ENCODE measurements at regions not wholly inside any gene's neighbourhood (a gene's known extent, or its start where the extent isn't known, plus 50 kb on each side); places are given as distances from the start of the nearest gene placed in this dataset.

DNA sequence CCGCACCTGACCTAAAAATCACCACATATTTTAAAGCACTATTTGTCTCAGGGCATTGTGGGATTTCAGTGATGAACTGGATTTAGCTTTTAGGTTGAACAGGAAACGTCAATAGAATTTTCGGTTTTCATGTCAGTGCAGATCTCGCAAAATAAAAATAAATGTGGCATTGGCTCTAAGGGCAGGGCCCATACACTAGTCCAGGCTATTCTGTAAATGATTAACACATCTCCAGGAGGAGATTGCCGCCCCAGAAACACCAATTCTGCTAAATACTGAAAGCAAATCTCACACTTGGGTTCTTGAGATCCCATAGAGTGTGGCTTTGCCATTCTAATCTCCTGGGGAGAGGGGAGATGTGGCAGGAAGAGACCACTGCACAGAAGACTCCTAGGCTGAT, 1494.0 kb upstream of the TMEM132C start:
- intact Hi-C loops (cut with DNase I) = no loop called here
- Histone ChIP-seq H3K4me3 (no peak overlapping the region), H3K4me1 (no peaks in the 10 kb centered on the region), H3K9me3 (no peaks in the 10 kb centered on the region), H3K27me3 (no peaks in the 10 kb centered on the region), H3K27ac (no peak overlapping the region), H3K36me3 (no peaks in the 10 kb centered on the region)
- DNase-seq = no peak
- 88 to 89% methylated on average over 5 of the region's 5 CpGs for WGBS, 2 donors
- TF ChIP-seq POLR2A (IDR thresholded peaks at IDR 0.05) = no peak
- TF ChIP-seq, protein P1, sequence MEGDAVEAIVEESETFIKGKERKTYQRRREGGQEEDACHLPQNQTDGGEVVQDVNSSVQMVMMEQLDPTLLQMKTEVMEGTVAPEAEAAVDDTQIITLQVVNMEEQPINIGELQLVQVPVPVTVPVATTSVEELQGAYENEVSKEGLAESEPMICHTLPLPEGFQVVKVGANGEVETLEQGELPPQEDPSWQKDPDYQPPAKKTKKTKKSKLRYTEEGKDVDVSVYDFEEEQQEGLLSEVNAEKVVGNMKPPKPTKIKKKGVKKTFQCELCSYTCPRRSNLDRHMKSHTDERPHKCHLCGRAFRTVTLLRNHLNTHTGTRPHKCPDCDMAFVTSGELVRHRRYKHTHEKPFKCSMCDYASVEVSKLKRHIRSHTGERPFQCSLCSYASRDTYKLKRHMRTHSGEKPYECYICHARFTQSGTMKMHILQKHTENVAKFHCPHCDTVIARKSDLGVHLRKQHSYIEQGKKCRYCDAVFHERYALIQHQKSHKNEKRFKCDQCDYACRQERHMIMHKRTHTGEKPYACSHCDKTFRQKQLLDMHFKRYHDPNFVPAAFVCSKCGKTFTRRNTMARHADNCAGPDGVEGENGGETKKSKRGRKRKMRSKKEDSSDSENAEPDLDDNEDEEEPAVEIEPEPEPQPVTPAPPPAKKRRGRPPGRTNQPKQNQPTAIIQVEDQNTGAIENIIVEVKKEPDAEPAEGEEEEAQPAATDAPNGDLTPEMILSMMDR (IDR thresholded peaks at IDR 0.05) = no peak

DNA sequence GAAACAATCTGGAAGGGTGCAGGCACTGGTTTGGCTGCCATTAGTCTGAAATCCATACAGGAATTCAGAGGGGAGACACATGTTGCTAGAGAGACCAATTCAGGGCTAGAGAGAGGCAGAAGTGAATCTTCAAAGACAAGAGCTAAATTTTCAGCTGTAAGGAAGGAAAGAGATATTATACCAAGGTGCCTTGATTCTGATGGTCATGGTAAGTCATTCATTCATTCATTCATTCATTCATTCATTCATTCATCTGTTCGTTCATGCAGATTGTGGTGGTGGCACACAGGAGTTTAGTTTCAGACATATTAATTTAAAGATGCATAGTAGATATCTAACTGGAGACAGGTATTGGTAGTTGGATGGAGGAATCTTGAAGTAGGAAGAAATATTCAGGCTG, 1493.5 kb upstream of the TMEM132C start:
- H3K4me1 ChIP-seq = no peaks in the 10 kb centered on the region
- 79 to 82% methylated on average over 1 of the region's 1 CpG for WGBS, 2 donors
- H3K9me3 ChIP-seq = no peaks in the 10 kb centered on the region
- intact Hi-C loops (cut with DNase I) = no loop called here
- H3K27me3 ChIP-seq = no peaks in the 10 kb centered on the region
- H3K4me3 ChIP-seq = no peak overlapping the region
- no peaks in the 10 kb centered on the region for H3K36me3 ChIP-seq
- H3K27ac ChIP-seq = no peak overlapping the region
- TF ChIP-seq, protein P1 (IDR thresholded peaks at IDR 0.05) = no peak
- TF ChIP-seq POLR2A (IDR thresholded peaks at IDR 0.05) = no peak
- DNase-seq = no peak

DNA sequence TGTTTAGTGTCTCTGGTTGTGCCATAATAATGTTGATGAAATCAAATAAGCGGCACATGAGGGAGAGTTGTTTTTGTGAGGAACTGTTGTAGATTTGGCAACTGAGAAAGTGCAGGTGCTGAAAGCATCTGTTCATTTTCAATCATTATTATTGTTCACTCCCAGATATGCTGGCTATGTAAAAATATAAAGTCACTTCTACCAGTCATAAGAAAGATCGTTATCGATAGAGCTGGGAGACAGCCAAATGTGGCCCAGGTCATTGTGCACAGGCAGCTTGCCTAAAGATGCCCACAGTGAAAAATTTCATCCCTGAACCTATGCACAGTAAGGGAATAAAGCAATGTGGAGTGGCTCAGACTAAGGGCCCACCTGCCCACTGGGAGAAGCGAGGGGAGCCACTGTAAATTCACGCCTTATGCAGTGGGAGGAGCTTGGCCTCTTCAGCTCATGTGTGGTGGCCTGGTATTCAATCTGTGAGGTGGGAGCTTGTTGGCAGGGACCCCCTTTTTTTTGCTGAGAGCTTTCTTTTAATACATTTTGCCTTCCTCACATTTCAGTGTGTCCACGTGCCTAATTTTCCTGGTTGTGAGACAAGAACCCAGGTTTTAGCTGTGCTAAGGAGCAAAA, 1490.8 kb upstream of the TMEM132C start:
- H3K4me3 ChIP-seq = no peak overlapping the region
- no peak for TF ChIP-seq POLR2A (IDR thresholded peaks at IDR 0.05)
- TF ChIP-seq, protein P1 (IDR thresholded peaks at IDR 0.05) = no peak
- H3K9me3 ChIP-seq = no peaks in the 10 kb centered on the region
- no peak overlapping the region for H3K27ac ChIP-seq
- H3K27me3 ChIP-seq = no peaks in the 10 kb centered on the region
- intact Hi-C loops (cut with DNase I) = no loop called here
- no peaks in the 10 kb centered on the region for H3K4me1 ChIP-seq
- no peaks in the 10 kb centered on the region for H3K36me3 ChIP-seq
- WGBS, 2 donors = 84 to 89% methylated on average over 6 of the region's 6 CpGs
- DNase-seq = no peak

DNA sequence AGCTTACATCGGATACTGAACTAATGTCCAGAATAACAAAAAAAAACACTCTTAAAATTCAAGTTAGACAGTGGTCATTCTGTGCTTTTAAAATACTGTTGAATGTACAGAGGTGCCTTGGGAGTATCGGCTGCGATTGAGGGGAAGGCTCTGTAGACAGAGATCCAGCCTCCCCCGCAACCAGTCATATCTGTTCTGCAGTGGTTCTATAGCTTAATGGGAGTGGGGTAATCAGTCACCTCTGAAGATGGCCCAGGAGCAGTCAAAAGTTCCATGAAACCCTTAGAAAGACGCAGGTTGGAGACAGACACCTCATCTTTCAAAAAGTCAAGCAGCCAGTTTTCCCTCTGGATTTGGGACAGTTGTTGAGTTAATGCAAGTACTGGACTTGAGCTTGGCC, 1486.6 kb upstream of the TMEM132C start:
- no peak for TF ChIP-seq POLR2A (IDR thresholded peaks at IDR 0.05)
- TF ChIP-seq, protein P1 (IDR thresholded peaks at IDR 0.05) = no peak
- whole genome bisulfite sequencing, 2 donors = 83 to 96% methylated on average over 5 of the region's 5 CpGs
- no peaks in the 10 kb centered on the region for H3K36me3 ChIP-seq
- H3K4me3 ChIP-seq = no peak overlapping the region
- H3K27ac ChIP-seq = no peak overlapping the region
- H3K9me3 ChIP-seq = no peaks in the 10 kb centered on the region
- no peak for DNase-seq
- H3K4me1 ChIP-seq = no peaks in the 10 kb centered on the region
- intact Hi-C loops (cut with DNase I) = no loop called here
- no peaks in the 10 kb centered on the region for H3K27me3 ChIP-seq

DNA sequence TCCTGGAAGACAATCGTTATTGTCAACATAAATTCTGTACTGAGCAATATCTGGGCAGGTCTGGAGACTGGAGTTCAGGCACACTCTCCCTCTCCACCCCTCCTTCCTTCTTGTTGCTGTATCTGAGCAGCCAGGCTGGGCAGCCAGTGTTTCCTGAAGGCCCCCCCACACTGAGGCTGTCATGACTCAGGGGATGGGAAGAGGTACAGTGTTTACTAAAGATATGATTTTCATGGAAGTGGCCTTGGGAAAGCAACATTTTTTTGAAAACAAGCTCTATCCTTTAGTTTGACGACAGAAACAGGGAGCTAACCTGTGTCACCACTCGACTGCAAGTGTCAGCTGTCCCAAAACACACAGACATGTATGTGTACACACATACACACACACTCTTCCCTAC, 1485.4 kb upstream of the TMEM132C start:
- 46 to 50% methylated on average over 3 of the region's 3 CpGs for WGBS, 2 donors
- no peaks in the 10 kb centered on the region for H3K36me3 ChIP-seq
- no peaks in the 10 kb centered on the region for H3K4me1 ChIP-seq
- no peak for DNase-seq
- no peak overlapping the region for H3K4me3 ChIP-seq
- intact Hi-C loops (cut with DNase I) = no loop called here
- no peak overlapping the region for H3K27ac ChIP-seq
- H3K27me3 ChIP-seq = no peaks in the 10 kb centered on the region
- H3K9me3 ChIP-seq = no peaks in the 10 kb centered on the region
- TF ChIP-seq, protein P1 (IDR thresholded peaks at IDR 0.05) = no peak
- no peak for TF ChIP-seq POLR2A (IDR thresholded peaks at IDR 0.05)
